Panc1 (cell line): ENCODE measurements at regions not wholly inside any gene's neighbourhood (a gene's known extent, or its start where the extent isn't known, plus 50 kb on each side); places are given as distances from the start of the nearest gene placed in this dataset.

ENCODE experiments used
- CTCF ChIP-seq: fragments of 450-650 bp; IDR thresholded peaks from 2 replicates; pipeline ENCODE4 v1.5.1; 2017; ENCODE audit warnings: mild to moderate bottlenecking
- POLR2AphosphoS5 ChIP-seq: IDR thresholded peaks from 2 replicates; pipeline ENCODE4 v1.6.1; 2012; ENCODE audit warnings: mild to moderate bottlenecking, low read depth, low read length, moderate library complexity
- SIN3A ChIP-seq: IDR thresholded peaks from 2 replicates; pipeline ENCODE4 v1.6.1; 2012; ENCODE audit warnings: low read depth, mild to moderate bottlenecking, low read length, moderate library complexity, borderline replicate concordance; ENCODE audit not compliant: insufficient read depth
- TCF7L2 ChIP-seq: IDR thresholded peaks from 2 replicates; pipeline ENCODE4 v1.6.1; 2011; ENCODE audit warnings: mild to moderate bottlenecking, low read depth, low read length, inconsistent platforms
- TF ChIP-seq, protein P1 (sequence below), 2 experiments: IDR thresholded peaks; 2 replicates each; pipeline ENCODE4 v1.6.1; 2011 to 2012; ENCODE audit warnings: low read depth in 2 of 2, control low read depth in 1 of 2, low read length in 1 of 2, mild to moderate bottlenecking in 1 of 2, moderate library complexity in 1 of 2; ENCODE audit not compliant: insufficient read depth in 1 of 2

DNA sequence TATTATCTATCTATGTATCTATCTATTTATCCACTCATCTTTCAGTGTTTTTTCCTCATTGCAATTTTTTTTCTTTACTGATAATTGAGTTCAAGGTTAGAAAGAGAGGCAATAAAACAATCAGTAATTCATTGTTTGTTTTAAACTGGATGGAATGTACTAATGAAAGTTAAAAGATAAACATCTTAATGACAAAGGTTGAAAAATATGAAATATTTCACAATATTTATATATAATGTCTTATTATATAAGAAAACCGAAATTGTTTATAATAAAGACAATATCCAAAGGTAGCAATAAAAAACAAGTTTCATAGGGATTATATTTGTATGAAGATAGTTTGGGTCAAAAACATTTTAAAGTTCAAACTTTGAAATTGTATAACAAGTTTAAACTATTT is 1015.5 kb upstream of the MIR17HG start:
- no peak for TF ChIP-seq CTCF
- no peak for TF ChIP-seq POLR2AphosphoS5
- no peak for TF ChIP-seq SIN3A
- TF ChIP-seq, protein P1, sequence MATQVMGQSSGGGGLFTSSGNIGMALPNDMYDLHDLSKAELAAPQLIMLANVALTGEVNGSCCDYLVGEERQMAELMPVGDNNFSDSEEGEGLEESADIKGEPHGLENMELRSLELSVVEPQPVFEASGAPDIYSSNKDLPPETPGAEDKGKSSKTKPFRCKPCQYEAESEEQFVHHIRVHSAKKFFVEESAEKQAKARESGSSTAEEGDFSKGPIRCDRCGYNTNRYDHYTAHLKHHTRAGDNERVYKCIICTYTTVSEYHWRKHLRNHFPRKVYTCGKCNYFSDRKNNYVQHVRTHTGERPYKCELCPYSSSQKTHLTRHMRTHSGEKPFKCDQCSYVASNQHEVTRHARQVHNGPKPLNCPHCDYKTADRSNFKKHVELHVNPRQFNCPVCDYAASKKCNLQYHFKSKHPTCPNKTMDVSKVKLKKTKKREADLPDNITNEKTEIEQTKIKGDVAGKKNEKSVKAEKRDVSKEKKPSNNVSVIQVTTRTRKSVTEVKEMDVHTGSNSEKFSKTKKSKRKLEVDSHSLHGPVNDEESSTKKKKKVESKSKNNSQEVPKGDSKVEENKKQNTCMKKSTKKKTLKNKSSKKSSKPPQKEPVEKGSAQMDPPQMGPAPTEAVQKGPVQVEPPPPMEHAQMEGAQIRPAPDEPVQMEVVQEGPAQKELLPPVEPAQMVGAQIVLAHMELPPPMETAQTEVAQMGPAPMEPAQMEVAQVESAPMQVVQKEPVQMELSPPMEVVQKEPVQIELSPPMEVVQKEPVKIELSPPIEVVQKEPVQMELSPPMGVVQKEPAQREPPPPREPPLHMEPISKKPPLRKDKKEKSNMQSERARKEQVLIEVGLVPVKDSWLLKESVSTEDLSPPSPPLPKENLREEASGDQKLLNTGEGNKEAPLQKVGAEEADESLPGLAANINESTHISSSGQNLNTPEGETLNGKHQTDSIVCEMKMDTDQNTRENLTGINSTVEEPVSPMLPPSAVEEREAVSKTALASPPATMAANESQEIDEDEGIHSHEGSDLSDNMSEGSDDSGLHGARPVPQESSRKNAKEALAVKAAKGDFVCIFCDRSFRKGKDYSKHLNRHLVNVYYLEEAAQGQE (IDR thresholded peaks at IDR 0.05; ENCODE audit: insufficient read depth in 1 of 2, low read depth in 2 of 2, low read length in 1 of 2): no peak
- TF ChIP-seq TCF7L2: no peak
